Heart right ventricle (tissue), 16 donors: ENCODE measurements at regions not wholly inside any gene's neighbourhood (a gene's known extent, or its start where the extent isn't known, plus 50 kb on each side); places are given as distances from the start of the nearest gene placed in this dataset.
"Not testable (repeated sequence)": the region's sequence is repeated elsewhere in the genome, so short reads cannot be mapped to it uniquely, and the experiment has no call there.

Experiments used
- ATAC-seq, 8 donors: fragments of 200-7000 bp; cut with Tn5 transposase; one replicate each; pipeline ENCODE4 v1.9.1; 2020; ENCODE audit warnings: mild to moderate bottlenecking in 8 of 8, moderate library complexity in 8 of 8, moderate number of reproducible peaks in 1 of 8
- DNase-seq, 2 donors: peaks; one replicate each; pipeline ENCODE4 v3.0.0-alpha.2; 2020
- H3K27ac ChIP-seq, 10 donors: fragments of 200-600 bp; sonication (generic) in 2 of 10; one replicate each; pipeline versions ENCODE4 v1.5.0 to v1.8.0; 2020 to 2022; ENCODE audit warnings: mild to moderate bottlenecking in 3 of 10
- H3K27me3 ChIP-seq, 7 donors: fragments of 200-600 bp; one replicate each; pipeline ENCODE4 v1.8.0; 2021 to 2022; ENCODE audit warnings: mild to moderate bottlenecking in 2 of 7
- H3K36me3 ChIP-seq, 9 donors: fragments of 200-600 bp; sonication (generic) in 1 of 9; one replicate each; pipeline versions ENCODE4 v1.5.0 to v1.8.0; 2020 to 2022; ENCODE audit warnings: mild to moderate bottlenecking in 2 of 9
- H3K4me1 ChIP-seq, 9 donors: fragments of 200-600 bp; sonication (generic) in 1 of 9; one replicate each; pipeline versions ENCODE4 v1.5.0 to v1.8.0; 2020 to 2022; ENCODE audit warnings: mild to moderate bottlenecking in 4 of 9
- H3K4me3 ChIP-seq, 10 donors: fragments of 200-600 bp; sonication (generic) in 2 of 10; one replicate each; pipeline versions ENCODE4 v1.5.0 to v1.8.0; 2020 to 2022; ENCODE audit warnings: mild to moderate bottlenecking in 7 of 10, moderate library complexity in 2 of 10
- H3K9me3 ChIP-seq, 11 donors: fragments of 200-600 bp in 10 of 11; sonication (generic) in 2 of 11; one replicate each; pipeline versions ENCODE4 v1.5.0 to v1.8.0; 2013 to 2022; ENCODE audit warnings: mild to moderate bottlenecking in 2 of 11, control low read depth in 1 of 11, moderate library complexity in 1 of 11
- CTCF ChIP-seq, 9 donors: fragments of 200-600 bp; sonication (generic) in 2 of 9; IDR thresholded peaks; one replicate each; pipeline versions ENCODE4 v1.5.0 to v1.8.0; 2021 to 2022; ENCODE audit warnings: antibody characterized with exemption in 9 of 9, mild to moderate bottlenecking in 5 of 9, moderate library complexity in 1 of 9
- WGBS, 2 donors: extraction: QIAGEN DNeasy Blood & Tissue Kit; methylation state at CpG; one replicate each; pipeline ENCODE4 v1.1.7; 2013; ENCODE audit warnings: inconsistent platforms in 1 of 2; 5-methylcytosine and 5-hydroxymethylcytosine counted together
- intact Hi-C, 10 donors: fragments of 100-400 bp; cut with DNase I; formaldehyde crosslinking; loops; one replicate each; pipeline versions ENCODE4 v1.11.1 to v1.14.2; 2022
- donor health status: Arrhythmogenic right ventricular cardiomyopathy.
- donor health status: ischemic (EF 13 %, LVEDD 7.1; RV severe dilation, severe dysfunction).
- donor health status: healthy with polysubstance abuse.
- donor health status: DM: no; HTN: yes; CAD: no.
- donor health status: DM: no; HTN: no; CAD: no.
- donor health status: ischemic (EF 25% LVEDD 6.9; RV normal size, moderate dysfunction).
- donor health status: ischemic (EF 25% LVEDD 5.7; RV mildly dilated, moderate dysfunction).
- donor health status: healthy.
- donor health status: DM: yes; HTN: yes; CAD: no.
- donor health status: Ischemic cardiomyopathy.
- donor health status: ischemic (EF 35%, LVEDD 5.7; RV mildly dilated, moderate dysfunction).
- donor health status: nonischemic (EF 11% LVEDD 7.7; RV severe dilation, severe dysfunction).
- donor health status: DM: yes; HTN: yes; CAD: no.
- donor health status: PGD.
- donor health status: ischemic (EF 29% LVEDD 5.4; RV normal size, mild dysfunction).
- donor health status: nonischemic (EF 23%, LVEDD 6.1; RV moderate dilation, normal function).

- WGBS, 2 donors = 88 to 94% methylated on average over 1 of the region's 1 CpG
- intact Hi-C loops = no loop called here
- TF ChIP-seq CTCF (IDR thresholded peaks at IDR 0.05) = no peak
- H3K27me3 ChIP-seq = no peaks in the 10 kb centered on the region
- DNase-seq (no peak), ATAC-seq (no peak)
- H3K36me3 ChIP-seq = no peaks in the 10 kb centered on the region
- no peak overlapping the region for H3K4me3 ChIP-seq
- peaks cover 0 to 81% (median 6%) of the 10 kb centered on the region in 9 donors for H3K4me1 ChIP-seq
- no peaks in the 10 kb centered on the region for H3K9me3 ChIP-seq
- H3K27ac ChIP-seq = peak overlapping the region in 1 of 10 donors; percentile 70
Observed at GRCh38 chr11:35046681-35047080, 92.3 kb upstream of the CD44 start.

GRCh38 chr11:35047179-35047578, 91.8 kb upstream of the CD44 start:
- H3K9me3 ChIP-seq = no peaks in the 10 kb centered on the region
- intact Hi-C loops = no loop called here
- H3K4me3 ChIP-seq = no peak overlapping the region
- no peaks in the 10 kb centered on the region for H3K27me3 ChIP-seq
- WGBS, 2 donors = 87 to 88% methylated on average over 1 of the region's 1 CpG
- peaks cover 0 to 76% (median 6%) of the 10 kb centered on the region in 9 donors for H3K4me1 ChIP-seq
- DNase-seq = no peak
- H3K36me3 ChIP-seq = no peaks in the 10 kb centered on the region
- no peak for TF ChIP-seq CTCF (IDR thresholded peaks at IDR 0.05)
- peak in 2 of 8 donors; percentile 29 to 45 for ATAC-seq
- peak overlapping the region in 1 of 10 donors; percentile 74 for H3K27ac ChIP-seq

- DNase-seq = no peak
- intact Hi-C loops = no loop called here
- H3K4me3 ChIP-seq = no peak overlapping the region
- TF ChIP-seq CTCF (IDR thresholded peaks at IDR 0.05) = no peak
- H3K4me1 ChIP-seq = peaks cover 0 to 71% (median 4%) of the 10 kb centered on the region in 9 donors
- no peaks in the 10 kb centered on the region for H3K9me3 ChIP-seq
- 80 to 81% methylated on average over 2 of the region's 2 CpGs for WGBS, 2 donors
- no peaks in the 10 kb centered on the region for H3K36me3 ChIP-seq
- H3K27me3 ChIP-seq = no peaks in the 10 kb centered on the region
- H3K27ac ChIP-seq = peak overlapping the region in 2 of 10 donors; percentile 11 to 74
- ATAC-seq = no peak
Observed at GRCh38 chr11:35047769-35048168, 91.2 kb upstream of the CD44 start.

DNA sequence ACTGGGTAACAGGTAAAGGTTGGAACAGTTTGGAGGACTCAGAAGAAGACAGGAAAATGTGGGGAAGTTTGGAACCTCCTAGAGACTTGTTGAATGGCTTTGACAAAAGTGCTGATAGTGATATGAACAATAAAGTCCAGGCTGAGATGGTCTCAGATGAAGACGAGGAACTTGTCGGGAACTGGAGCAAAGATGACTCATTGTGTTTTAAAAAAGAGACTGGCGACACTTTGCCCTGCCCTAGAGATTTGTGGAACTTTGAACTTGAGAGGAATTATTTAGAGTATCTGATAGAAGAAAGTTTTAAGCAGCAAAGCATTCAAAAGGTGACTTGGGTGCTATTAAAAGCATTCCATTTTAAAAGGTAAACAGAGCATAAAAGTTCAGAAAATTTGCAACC, 90.6 kb upstream of the CD44 start:
- H3K4me3 ChIP-seq, H3K9me3 ChIP-seq, DNase-seq, H3K27me3 ChIP-seq, ATAC-seq, H3K36me3 ChIP-seq, intact Hi-C loops: not testable (repeated sequence)
- H3K27ac ChIP-seq = peak overlapping the region in 1 of 10 donors; percentile 74
- peaks cover 0 to 65% (median 4%) of the 10 kb centered on the region in 9 donors for H3K4me1 ChIP-seq
- WGBS, 2 donors = 46 to 62% methylated on average over 3 of the region's 3 CpGs

DNA sequence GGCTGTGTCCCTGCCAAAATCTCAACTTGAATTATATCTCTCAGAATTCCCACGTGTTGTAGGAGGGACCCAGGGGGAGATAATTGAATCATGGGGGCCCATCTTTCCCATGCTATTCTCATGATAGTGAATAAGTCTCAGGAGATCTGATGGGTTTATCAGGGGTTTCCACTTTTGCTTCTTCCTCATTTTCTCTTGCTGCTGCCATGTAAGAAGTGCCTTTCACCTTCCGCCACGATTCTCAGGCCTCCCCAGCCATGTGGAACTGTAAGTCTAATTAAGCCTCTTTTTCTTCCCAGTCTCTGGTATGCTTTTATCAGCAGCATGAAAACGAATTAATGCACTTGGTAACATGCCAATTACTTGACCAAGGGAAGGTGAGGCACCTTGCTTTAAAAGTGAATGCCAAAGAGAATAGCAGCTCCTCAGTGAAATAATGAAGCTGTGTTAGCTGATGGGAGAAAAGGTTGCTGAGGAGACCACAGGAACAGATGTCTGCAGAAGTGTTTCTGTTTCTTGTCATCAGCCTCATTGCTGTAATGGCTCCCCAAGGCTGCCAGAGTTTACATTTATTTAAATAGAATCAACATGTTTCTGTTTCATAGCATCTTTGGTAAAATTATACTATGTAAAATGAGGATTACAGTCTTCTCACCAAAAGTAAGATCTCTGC, 89.0 kb upstream of the CD44 start:
- no peak for TF ChIP-seq CTCF (IDR thresholded peaks at IDR 0.05)
- no peak for DNase-seq
- intact Hi-C loops = no loop called here
- ATAC-seq = no peak
- Histone ChIP-seq H3K27ac (peak overlapping the region in 1 of 10 donors; percentile 12), H3K9me3 (no peaks in the 10 kb centered on the region), H3K4me3 (no peak overlapping the region), H3K27me3 (no peaks in the 10 kb centered on the region), H3K4me1 (peaks cover 0 to 50% (median 0%) of the 10 kb centered on the region in 9 donors), H3K36me3 (no peaks in the 10 kb centered on the region)
- 63 to 65% methylated on average over 4 of the region's 4 CpGs for WGBS, 2 donors
